Hepatocyte (in vitro differentiated cells): ENCODE measurements at regions not wholly inside any gene's neighbourhood (a gene's known extent, or its start where the extent isn't known, plus 50 kb on each side); places are given as distances from the start of the nearest gene placed in this dataset.
"Not testable (repeated sequence)": the region's sequence is repeated elsewhere in the genome, so short reads cannot be mapped to it uniquely, and the experiment has no call there.

Experiments
- DNase-seq: peaks from one replicate; pipeline ENCODE4 v3.0.0-alpha.2; 2016; ENCODE audit warnings: low spot score
- H2AFZ ChIP-seq: fragments of 200-600 bp; sonication (generic); 2 replicates; pipeline ENCODE4 v1.6.0; 2016; ENCODE audit warnings: antibody characterized with exemption, mild to moderate bottlenecking
- H3K27ac ChIP-seq: fragments of 200-600 bp; sonication (generic); 2 replicates; pipeline ENCODE4 v1.5.1; 2016; ENCODE audit warnings: mild to moderate bottlenecking
- H3K27me3 ChIP-seq: fragments of 200-600 bp; sonication (generic); 2 replicates; pipeline ENCODE4 v1.6.1; 2016
- H3K36me3 ChIP-seq: fragments of 200-600 bp; sonication (generic); replicated peaks from 2 replicates; pipeline ENCODE4 v1.5.1; 2016; ENCODE audit warnings: low read depth; ENCODE audit not compliant: insufficient read depth
- H3K4me1 ChIP-seq: fragments of 200-600 bp; sonication (generic); 2 replicates; pipeline ENCODE4 v1.5.1; 2016; ENCODE audit warnings: mild to moderate bottlenecking, moderate library complexity; ENCODE audit not compliant: insufficient read depth
- H3K4me2 ChIP-seq: fragments of 200-600 bp; sonication (generic); 2 replicates; pipeline ENCODE4 v1.6.0; 2016
- H3K4me3 ChIP-seq: fragments of 200-600 bp; sonication (generic); 2 replicates; pipeline ENCODE4 v1.5.1; 2016; ENCODE audit warnings: mild to moderate bottlenecking
- H3K79me2 ChIP-seq: fragments of 200-600 bp; sonication (generic); 2 replicates; pipeline ENCODE4 v1.6.0; 2017; ENCODE audit warnings: mild to moderate bottlenecking
- H3K9me2 ChIP-seq: fragments of 200-600 bp; sonication (generic); replicated peaks from 2 replicates; pipeline ENCODE4 v1.6.0; 2017; ENCODE audit warnings: mild to moderate bottlenecking; ENCODE audit not compliant: insufficient read depth
- H3K9me3 ChIP-seq: fragments of 200-600 bp; sonication (generic); 2 replicates; pipeline ENCODE4 v1.5.1; 2016; ENCODE audit warnings: low read depth, mild to moderate bottlenecking
- H4K20me1 ChIP-seq: fragments of 200-600 bp; sonication (generic); 2 replicates; pipeline ENCODE4 v1.6.0; 2016; ENCODE audit warnings: mild to moderate bottlenecking; ENCODE audit not compliant: insufficient read depth, poor library complexity, severe bottlenecking
- EZH2 ChIP-seq: fragments of 200-600 bp; sonication (generic); IDR thresholded peaks from 2 replicates; pipeline ENCODE4 v1.6.1; 2016; ENCODE audit warnings: antibody characterized with exemption, mild to moderate bottlenecking, borderline replicate concordance
- EZH2phosphoT487 ChIP-seq: fragments of 200-600 bp; sonication (generic); IDR thresholded peaks from one replicate; pipeline ENCODE4 v1.6.1; 2018; ENCODE audit warnings: antibody characterized with exemption, mild to moderate bottlenecking, low read depth, moderate library complexity; ENCODE audit not compliant: unreplicated experiment, severe bottlenecking
- WGBS: methylation state at CpG from one replicate; pipeline ENCODE4 v1.1.6; 2016; ENCODE audit warnings: low lambda C conversion rate; ENCODE audit errors: missing lambda C conversion rate; 5-methylcytosine and 5-hydroxymethylcytosine counted together
- TF ChIP-seq, protein P1 (sequence below): fragments of 200-600 bp; sonication (generic); IDR thresholded peaks from 2 replicates; pipeline ENCODE4 v1.5.1; 2016; ENCODE audit warnings: antibody characterized with exemption, mild to moderate bottlenecking; ENCODE audit not compliant: poor library complexity

DNA sequence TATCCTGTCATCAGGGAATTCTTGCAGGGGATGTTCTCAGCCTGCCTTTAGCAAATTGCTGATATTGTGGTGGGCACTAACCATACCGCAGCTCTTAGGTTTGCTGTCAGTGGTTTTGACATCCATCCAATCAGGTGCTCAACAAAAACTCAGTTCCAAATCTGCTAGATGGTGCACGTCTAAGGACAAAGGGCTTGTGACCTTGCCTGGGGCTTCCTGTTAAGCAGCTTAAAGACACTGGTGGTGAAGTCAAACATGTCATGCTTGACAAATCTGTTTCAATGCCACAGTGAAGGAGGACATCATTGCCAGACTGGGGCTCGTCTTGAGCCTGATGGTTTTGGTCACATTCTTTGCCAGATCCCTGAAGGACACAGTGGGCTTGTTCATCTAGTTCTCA is 179.8 kb upstream of the NOX3 start:
- H3K9me2 ChIP-seq, result no peaks in the 10 kb centered on the region
- no peaks in the 10 kb centered on the region for H4K20me1 ChIP-seq
- H3K27me3 ChIP-seq, result no peaks in the 10 kb centered on the region
- H3K4me2 ChIP-seq, result no peak overlapping the region
- H3K4me3 ChIP-seq, result no peak overlapping the region
- H3K36me3 ChIP-seq, result no peaks in the 10 kb centered on the region
- TF ChIP-seq EZH2phosphoT487 (no peak), EZH2 (no peak)
- TF ChIP-seq, protein P1, sequence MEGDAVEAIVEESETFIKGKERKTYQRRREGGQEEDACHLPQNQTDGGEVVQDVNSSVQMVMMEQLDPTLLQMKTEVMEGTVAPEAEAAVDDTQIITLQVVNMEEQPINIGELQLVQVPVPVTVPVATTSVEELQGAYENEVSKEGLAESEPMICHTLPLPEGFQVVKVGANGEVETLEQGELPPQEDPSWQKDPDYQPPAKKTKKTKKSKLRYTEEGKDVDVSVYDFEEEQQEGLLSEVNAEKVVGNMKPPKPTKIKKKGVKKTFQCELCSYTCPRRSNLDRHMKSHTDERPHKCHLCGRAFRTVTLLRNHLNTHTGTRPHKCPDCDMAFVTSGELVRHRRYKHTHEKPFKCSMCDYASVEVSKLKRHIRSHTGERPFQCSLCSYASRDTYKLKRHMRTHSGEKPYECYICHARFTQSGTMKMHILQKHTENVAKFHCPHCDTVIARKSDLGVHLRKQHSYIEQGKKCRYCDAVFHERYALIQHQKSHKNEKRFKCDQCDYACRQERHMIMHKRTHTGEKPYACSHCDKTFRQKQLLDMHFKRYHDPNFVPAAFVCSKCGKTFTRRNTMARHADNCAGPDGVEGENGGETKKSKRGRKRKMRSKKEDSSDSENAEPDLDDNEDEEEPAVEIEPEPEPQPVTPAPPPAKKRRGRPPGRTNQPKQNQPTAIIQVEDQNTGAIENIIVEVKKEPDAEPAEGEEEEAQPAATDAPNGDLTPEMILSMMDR, result no peak
- no peaks in the 10 kb centered on the region for H3K4me1 ChIP-seq
- no peak for DNase-seq
- peaks cover under 1% of the 10 kb centered on the region for H3K9me3 ChIP-seq
- 87% methylated on average over 3 of the region's 3 CpGs for WGBS
- H3K27ac ChIP-seq, result no peak overlapping the region
- H2AFZ ChIP-seq, result no peak overlapping the region
- no peaks in the 10 kb centered on the region for H3K79me2 ChIP-seq

DNA sequence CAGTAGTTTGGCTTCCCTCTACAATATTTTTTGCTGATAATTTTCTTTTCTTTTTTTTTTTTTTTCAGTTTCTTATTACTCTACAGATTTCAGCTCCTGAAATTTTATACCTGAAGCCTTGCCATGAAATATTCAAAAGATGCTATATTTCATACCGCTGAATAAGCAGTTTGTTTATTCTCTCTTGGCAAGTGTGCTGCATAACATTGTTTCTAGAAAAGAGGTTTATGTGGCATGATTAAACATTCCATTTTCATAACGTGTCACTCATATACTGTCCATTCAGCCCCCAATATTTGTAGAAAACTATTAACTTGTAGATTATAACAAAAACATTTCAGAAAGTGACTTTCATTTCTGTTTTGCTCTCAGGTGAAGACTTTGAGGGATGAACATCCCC is 174.4 kb upstream of the NOX3 start:
- H3K4me2 ChIP-seq, result no peak overlapping the region
- TF ChIP-seq EZH2phosphoT487 (no peak), EZH2 (no peak)
- TF ChIP-seq, protein P1, result no peak

DNA sequence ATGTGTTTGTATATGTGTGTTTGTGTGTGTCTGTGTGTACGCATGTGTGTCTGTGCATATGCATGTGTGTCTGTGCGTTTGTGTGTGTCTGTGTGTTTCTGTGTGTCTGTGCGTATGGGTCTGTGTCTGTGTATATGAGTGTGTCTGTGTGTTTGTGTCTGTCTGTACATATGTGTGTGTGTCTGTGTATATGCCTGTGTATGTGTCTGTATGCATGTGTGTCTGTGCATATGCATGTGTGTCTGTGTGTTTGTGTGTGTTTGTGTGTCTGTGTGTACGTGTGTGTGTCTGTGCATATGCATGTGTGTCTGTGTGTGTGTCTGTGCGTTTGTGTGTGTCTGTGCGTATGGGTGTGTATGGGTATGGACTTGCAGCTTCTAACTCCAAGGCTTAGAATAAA is 174.0 kb upstream of the NOX3 start:
- no peak overlapping the region for H3K4me3 ChIP-seq
- H3K79me2 ChIP-seq, result no peaks in the 10 kb centered on the region
- no peaks in the 10 kb centered on the region for H3K36me3 ChIP-seq
- H3K27me3 ChIP-seq, result no peaks in the 10 kb centered on the region
- no peak for DNase-seq
- H3K9me2 ChIP-seq, result no peaks in the 10 kb centered on the region
- H2AFZ ChIP-seq, result no peak overlapping the region
- WGBS, result 73% methylated on average over 6 of the region's 6 CpGs
- no peaks in the 10 kb centered on the region for H4K20me1 ChIP-seq
- H3K4me2 ChIP-seq, result no peak overlapping the region
- H3K4me1 ChIP-seq, result no peaks in the 10 kb centered on the region
- TF ChIP-seq EZH2phosphoT487 (no peak), EZH2 (no peak)
- TF ChIP-seq, protein P1, result no peak
- no peak overlapping the region for H3K27ac ChIP-seq
- H3K9me3 ChIP-seq, result no peaks in the 10 kb centered on the region

More for the DNA sequence above, 174.4 kb upstream of the NOX3 start:
- no peak for DNase-seq
- H3K4me1 ChIP-seq, result no peaks in the 10 kb centered on the region
- no peaks in the 10 kb centered on the region for H3K9me2 ChIP-seq
- no peaks in the 10 kb centered on the region for H4K20me1 ChIP-seq
- no peak overlapping the region for H3K27ac ChIP-seq
- H3K9me3 ChIP-seq, result no peaks in the 10 kb centered on the region
- H3K27me3 ChIP-seq, result no peaks in the 10 kb centered on the region
- H3K36me3 ChIP-seq, result no peaks in the 10 kb centered on the region
- H3K79me2 ChIP-seq, result no peaks in the 10 kb centered on the region
- no peak overlapping the region for H3K4me3 ChIP-seq
- no peak overlapping the region for H2AFZ ChIP-seq
- WGBS, result 94% methylated on average over 2 of the region's 2 CpGs

DNA sequence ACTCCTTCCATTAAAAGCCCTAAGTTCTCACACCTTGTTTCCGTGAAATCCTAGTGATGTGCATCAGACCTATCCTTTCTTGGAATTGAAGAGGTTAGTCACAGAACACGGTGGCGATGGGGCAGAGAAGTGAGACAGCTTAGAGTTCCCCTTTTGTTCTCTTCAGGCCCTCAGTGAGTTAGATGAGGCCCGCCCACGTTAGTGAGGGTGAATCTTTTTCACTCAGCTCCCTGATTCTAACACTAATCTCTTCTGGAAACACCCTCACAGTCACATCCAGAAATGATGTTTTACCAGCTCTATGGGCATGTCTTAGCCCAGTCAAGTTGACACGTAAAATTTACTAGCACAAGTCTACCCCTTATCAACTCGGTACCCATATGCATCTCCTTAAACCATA is 172.7 kb upstream of the NOX3 start:
- Histone ChIP-seq H3K4me1 (no peaks in the 10 kb centered on the region), H3K4me3 (no peak overlapping the region), H3K9me2 (no peaks in the 10 kb centered on the region), H2AFZ (no peak overlapping the region), H3K36me3 (no peaks in the 10 kb centered on the region), H4K20me1 (no peaks in the 10 kb centered on the region), H3K9me3 (no peaks in the 10 kb centered on the region), H3K27me3 (no peaks in the 10 kb centered on the region), H3K79me2 (no peaks in the 10 kb centered on the region), H3K4me2 (no peak overlapping the region), H3K27ac (no peak overlapping the region)
- WGBS, result 78% methylated on average over 7 of the region's 7 CpGs
- TF ChIP-seq EZH2phosphoT487, result no peak
- no peak for TF ChIP-seq EZH2
- TF ChIP-seq, protein P1, result no peak
- no peak for DNase-seq

DNA sequence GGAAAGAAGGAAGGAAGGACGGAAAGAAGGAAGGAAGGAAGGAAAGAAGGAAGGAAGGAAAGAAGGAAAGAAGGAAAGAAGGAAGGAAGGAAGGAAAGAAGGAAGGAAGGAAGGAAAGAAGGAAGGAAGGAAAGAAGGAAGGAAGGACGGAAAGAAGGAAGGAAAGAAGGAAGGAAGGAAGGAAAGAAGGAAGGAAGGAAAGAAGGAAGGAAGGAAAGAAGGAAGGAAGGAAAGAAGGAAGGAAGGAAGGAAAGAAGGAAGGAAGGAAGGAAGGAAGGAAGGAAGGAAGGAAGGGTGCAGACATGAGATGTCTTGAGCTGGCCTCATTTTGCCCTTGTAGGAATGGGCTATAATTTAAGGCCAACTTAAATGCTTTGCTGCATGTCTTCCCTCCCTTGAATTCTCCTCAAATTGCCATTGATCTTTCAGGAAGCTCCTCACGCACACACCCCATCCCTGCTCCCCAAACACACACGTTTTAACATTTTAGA is 172.1 kb upstream of the NOX3 start:
- H4K20me1 ChIP-seq, H3K9me2 ChIP-seq, H3K79me2 ChIP-seq, H3K4me1 ChIP-seq, H3K4me3 ChIP-seq, H3K27me3 ChIP-seq, H2AFZ ChIP-seq, H3K4me2 ChIP-seq, H3K36me3 ChIP-seq, DNase-seq, H3K27ac ChIP-seq, H3K9me3 ChIP-seq: not testable (repeated sequence)
- 59% methylated on average over 2 of the region's 4 CpGs for WGBS
